Epithelial cell of proximal tubule (primary cell): ENCODE measurements at regions not wholly inside any gene's neighbourhood (a gene's known extent, or its start where the extent isn't known, plus 50 kb on each side); places are given as distances from the start of the nearest gene placed in this dataset.

Experiments used
- DNase-seq: peaks from one replicate; pipeline ENCODE4 v3.0.0-alpha.2; 2011; ENCODE audit warnings: low read depth
- H3K4me3 ChIP-seq: 2 replicates; pipeline ENCODE4 v1.5.1; 2011; ENCODE audit warnings: low read depth, mild to moderate bottlenecking, low read length
- CTCF ChIP-seq: conservative IDR thresholded peaks from 2 replicates; pipeline ENCODE4 v1.5.1; 2012; ENCODE audit warnings: low read depth, mild to moderate bottlenecking, low read length

GRCh38 chr2:19580830-19581229, 222.4 kb upstream of the OSR1 start:
- DNase-seq, result peak; percentile 43

GRCh38 chr2:19580264-19580663, 221.8 kb upstream of the OSR1 start:
- no peak overlapping the region for H3K4me3 ChIP-seq
- no peak for DNase-seq
- TF ChIP-seq CTCF, result no peak

More at GRCh38 chr2:19580830-19581229, 222.4 kb upstream of the OSR1 start:
- no peak for TF ChIP-seq CTCF
- H3K4me3 ChIP-seq, result no peak overlapping the region

- no peak overlapping the region for H3K4me3 ChIP-seq
- no peak for TF ChIP-seq CTCF
- DNase-seq, result no peak
Measured at GRCh38 chr2:19579461-19579860, 221.0 kb upstream of the OSR1 start.

- no peak overlapping the region for H3K4me3 ChIP-seq
- DNase-seq, result no peak
- TF ChIP-seq CTCF, result no peak
Measured at GRCh38 chr2:19577723-19578122, 219.3 kb upstream of the OSR1 start.

- peak; percentile 31 for DNase-seq
- TF ChIP-seq CTCF, result no peak
- H3K4me3 ChIP-seq, result no peak overlapping the region
Measured at GRCh38 chr2:19576411-19576810, 218.0 kb upstream of the OSR1 start.

- no peak overlapping the region for H3K4me3 ChIP-seq
- TF ChIP-seq CTCF, result no peak
- DNase-seq, result no peak
Measured at GRCh38 chr2:19575641-19576040, 217.2 kb upstream of the OSR1 start.

GRCh38 chr2:19574778-19575260, 216.4 kb upstream of the OSR1 start:
- no peak for DNase-seq
- no peak overlapping the region for H3K4me3 ChIP-seq
- TF ChIP-seq CTCF, result no peak
